GM12892 (cell line): ENCODE measurements at regions not wholly inside any gene's neighbourhood (a gene's known extent, or its start where the extent isn't known, plus 50 kb on each side); places are given as distances from the start of the nearest gene placed in this dataset.

Experiments used
- POLR2A ChIP-seq: IDR thresholded peaks from 2 replicates; pipeline ENCODE4 v1.6.1; 2011; ENCODE audit warnings: low read depth, low read length, control low read depth
- POLR2AphosphoS5 ChIP-seq: IDR thresholded peaks from 2 replicates; pipeline ENCODE4 v1.6.1; 2011; ENCODE audit warnings: low read depth, low read length, control low read depth
- TAF1 ChIP-seq: IDR thresholded peaks from 2 replicates; pipeline ENCODE4 v1.6.1; 2011; ENCODE audit warnings: low read depth, mild to moderate bottlenecking, control low read depth, low read length, borderline replicate concordance

DNA sequence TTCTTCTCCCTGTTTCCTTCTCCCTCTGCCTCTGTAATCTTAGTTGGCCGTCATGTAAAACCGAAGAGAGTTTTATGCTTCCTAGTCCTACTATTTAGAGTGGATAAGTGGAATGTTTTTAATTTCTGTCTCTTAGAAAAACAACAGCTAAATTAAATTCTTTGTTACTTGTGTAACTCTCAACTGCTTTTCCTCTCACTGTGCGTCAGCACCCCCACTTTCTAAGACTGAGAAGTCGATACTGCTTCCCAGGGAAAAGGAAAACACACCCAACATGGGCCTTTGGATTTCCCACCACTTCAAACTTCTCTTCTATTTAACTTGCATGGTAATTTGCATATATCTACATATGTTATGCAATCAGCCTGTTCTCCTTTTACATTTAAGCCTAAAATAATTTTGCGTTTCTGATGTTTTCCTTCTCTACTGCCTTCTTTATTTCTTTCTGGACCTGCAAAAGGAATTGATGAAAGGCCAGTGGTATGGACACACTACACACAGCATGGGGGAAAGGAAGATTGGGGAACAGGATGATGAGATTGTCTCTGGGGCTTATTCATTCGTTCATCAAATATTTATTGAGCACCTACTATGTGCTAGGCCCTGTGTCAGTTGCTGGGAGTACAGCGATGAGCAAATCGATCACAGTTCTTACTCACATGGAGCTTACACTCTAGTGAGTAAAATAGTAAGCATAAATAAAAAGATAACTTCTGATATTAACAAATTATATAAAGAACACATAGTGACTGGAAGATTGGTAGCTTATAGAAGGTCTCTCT lies 52.5 kb upstream of the CTNNA1 start:
- TF ChIP-seq POLR2A = no peak
- TF ChIP-seq TAF1 = no peak
- TF ChIP-seq POLR2AphosphoS5 = no peak
